ENCODE measurements at regions not wholly inside any gene's neighbourhood (a gene's known extent, or its start where the extent isn't known, plus 50 kb on each side); places are given as distances from the start of the nearest gene placed in this dataset.

DNA sequence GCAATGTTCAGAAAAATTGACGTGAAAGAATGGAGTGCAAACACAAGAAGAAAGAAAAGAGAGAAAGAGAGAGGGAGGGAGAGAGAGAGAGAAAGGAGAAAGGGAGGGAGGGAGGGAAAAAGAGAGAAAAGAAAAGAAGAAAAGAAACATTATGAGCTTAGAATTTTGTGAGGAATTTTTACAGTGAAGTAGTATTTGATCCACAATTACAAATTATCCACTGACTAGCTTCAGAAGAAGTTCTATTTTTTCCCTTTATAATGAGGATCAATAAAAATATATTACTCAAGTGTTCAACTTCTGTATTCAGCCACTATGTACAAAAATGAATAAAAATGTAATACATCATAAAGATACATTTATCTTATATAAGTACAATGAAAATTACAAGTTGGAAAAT lies 494.5 kb upstream of the CA10 start:
- TF ChIP-seq CREB1 (IDR thresholded peaks at IDR 0.05; ENCODE audit: low read depth) (no peak), ZBTB7A (IDR thresholded peaks at IDR 0.05; ENCODE audit: low read depth) (no peak), EP300 (IDR thresholded peaks at IDR 0.05; ENCODE audit: borderline replicate concordance) (no peak), FOXM1 (IDR thresholded peaks at IDR 0.05; ENCODE audit: borderline replicate concordance, low read depth) (no peak), NFIC (IDR thresholded peaks at IDR 0.05) (no peak), MAX (IDR thresholded peaks at IDR 0.05) (no peak), YY1 (IDR thresholded peaks at IDR 0.05; ENCODE audit: low read depth) (no peak), TAF1 (IDR thresholded peaks at IDR 0.05; ENCODE audit: low read depth) (no peak), TEAD4 (IDR thresholded peaks at IDR 0.05) (no peak), EGR1 (IDR thresholded peaks at IDR 0.05) (no peak), RAD21 (IDR thresholded peaks at IDR 0.05; ENCODE audit: low read depth) (no peak), TCF12 (IDR thresholded peaks at IDR 0.05; ENCODE audit: low read depth) (no peak), CEBPB (IDR thresholded peaks at IDR 0.05) (no peak)
- TF ChIP-seq, protein P1, sequence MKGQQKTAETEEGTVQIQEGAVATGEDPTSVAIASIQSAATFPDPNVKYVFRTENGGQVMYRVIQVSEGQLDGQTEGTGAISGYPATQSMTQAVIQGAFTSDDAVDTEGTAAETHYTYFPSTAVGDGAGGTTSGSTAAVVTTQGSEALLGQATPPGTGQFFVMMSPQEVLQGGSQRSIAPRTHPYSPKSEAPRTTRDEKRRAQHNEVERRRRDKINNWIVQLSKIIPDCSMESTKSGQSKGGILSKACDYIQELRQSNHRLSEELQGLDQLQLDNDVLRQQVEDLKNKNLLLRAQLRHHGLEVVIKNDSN (IDR thresholded peaks at IDR 0.05), result no peak
- TF ChIP-seq, protein P2, sequence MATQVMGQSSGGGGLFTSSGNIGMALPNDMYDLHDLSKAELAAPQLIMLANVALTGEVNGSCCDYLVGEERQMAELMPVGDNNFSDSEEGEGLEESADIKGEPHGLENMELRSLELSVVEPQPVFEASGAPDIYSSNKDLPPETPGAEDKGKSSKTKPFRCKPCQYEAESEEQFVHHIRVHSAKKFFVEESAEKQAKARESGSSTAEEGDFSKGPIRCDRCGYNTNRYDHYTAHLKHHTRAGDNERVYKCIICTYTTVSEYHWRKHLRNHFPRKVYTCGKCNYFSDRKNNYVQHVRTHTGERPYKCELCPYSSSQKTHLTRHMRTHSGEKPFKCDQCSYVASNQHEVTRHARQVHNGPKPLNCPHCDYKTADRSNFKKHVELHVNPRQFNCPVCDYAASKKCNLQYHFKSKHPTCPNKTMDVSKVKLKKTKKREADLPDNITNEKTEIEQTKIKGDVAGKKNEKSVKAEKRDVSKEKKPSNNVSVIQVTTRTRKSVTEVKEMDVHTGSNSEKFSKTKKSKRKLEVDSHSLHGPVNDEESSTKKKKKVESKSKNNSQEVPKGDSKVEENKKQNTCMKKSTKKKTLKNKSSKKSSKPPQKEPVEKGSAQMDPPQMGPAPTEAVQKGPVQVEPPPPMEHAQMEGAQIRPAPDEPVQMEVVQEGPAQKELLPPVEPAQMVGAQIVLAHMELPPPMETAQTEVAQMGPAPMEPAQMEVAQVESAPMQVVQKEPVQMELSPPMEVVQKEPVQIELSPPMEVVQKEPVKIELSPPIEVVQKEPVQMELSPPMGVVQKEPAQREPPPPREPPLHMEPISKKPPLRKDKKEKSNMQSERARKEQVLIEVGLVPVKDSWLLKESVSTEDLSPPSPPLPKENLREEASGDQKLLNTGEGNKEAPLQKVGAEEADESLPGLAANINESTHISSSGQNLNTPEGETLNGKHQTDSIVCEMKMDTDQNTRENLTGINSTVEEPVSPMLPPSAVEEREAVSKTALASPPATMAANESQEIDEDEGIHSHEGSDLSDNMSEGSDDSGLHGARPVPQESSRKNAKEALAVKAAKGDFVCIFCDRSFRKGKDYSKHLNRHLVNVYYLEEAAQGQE (IDR thresholded peaks at IDR 0.05; ENCODE audit: low read depth), result no peak

DNA sequence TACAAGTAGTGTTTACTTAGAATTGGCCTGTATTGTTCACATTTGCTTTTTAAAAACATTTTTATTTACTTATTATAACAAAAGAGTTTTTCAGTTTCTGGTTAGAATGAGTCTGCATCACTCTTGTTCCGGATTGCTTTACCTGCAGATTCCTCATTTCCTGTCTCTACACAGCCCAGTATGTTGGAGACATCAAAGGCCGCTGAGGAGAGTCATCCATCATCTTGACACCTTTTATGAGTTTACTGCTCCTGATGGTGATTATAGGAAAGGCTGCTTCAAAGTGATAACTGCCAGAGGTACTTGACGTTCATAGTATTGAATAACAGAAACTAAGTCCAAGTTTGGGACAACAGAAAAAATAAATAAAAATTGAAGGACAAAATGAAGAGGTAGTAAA lies 490.5 kb upstream of the CA10 start:
- TF ChIP-seq ZBTB7A (IDR thresholded peaks at IDR 0.05; ENCODE audit: low read depth) (no peak), CREB1 (IDR thresholded peaks at IDR 0.05; ENCODE audit: low read depth) (no peak), FOXM1 (IDR thresholded peaks at IDR 0.05; ENCODE audit: borderline replicate concordance, low read depth) (no peak), NFIC (IDR thresholded peaks at IDR 0.05) (no peak), TEAD4 (IDR thresholded peaks at IDR 0.05) (no peak), TCF12 (IDR thresholded peaks at IDR 0.05; ENCODE audit: low read depth) (no peak), EP300 (IDR thresholded peaks at IDR 0.05; ENCODE audit: borderline replicate concordance) (no peak), RAD21 (IDR thresholded peaks at IDR 0.05; ENCODE audit: low read depth) (no peak), TAF1 (IDR thresholded peaks at IDR 0.05; ENCODE audit: low read depth) (no peak), CEBPB (IDR thresholded peaks at IDR 0.05) (no peak)
- TF ChIP-seq, protein P1 (IDR thresholded peaks at IDR 0.05), result no peak
- TF ChIP-seq, protein P2 (IDR thresholded peaks at IDR 0.05; ENCODE audit: low read depth), result no peak

GRCh38 chr17:52647411-52647810 lies 488.9 kb upstream of the CA10 start:
- TF ChIP-seq TEAD4 (IDR thresholded peaks at IDR 0.05) (no peak), RAD21 (IDR thresholded peaks at IDR 0.05; ENCODE audit: low read depth) (no peak), TCF12 (IDR thresholded peaks at IDR 0.05; ENCODE audit: low read depth) (no peak), TAF1 (IDR thresholded peaks at IDR 0.05; ENCODE audit: low read depth) (no peak), YY1 (IDR thresholded peaks at IDR 0.05; ENCODE audit: low read depth) (no peak), CREB1 (IDR thresholded peaks at IDR 0.05; ENCODE audit: low read depth) (no peak), EGR1 (IDR thresholded peaks at IDR 0.05) (no peak), EP300 (IDR thresholded peaks at IDR 0.05; ENCODE audit: borderline replicate concordance) (no peak), CEBPB (IDR thresholded peaks at IDR 0.05) (no peak), ZBTB7A (IDR thresholded peaks at IDR 0.05; ENCODE audit: low read depth) (no peak), NFIC (IDR thresholded peaks at IDR 0.05) (no peak), MAX (IDR thresholded peaks at IDR 0.05) (no peak), FOXM1 (IDR thresholded peaks at IDR 0.05; ENCODE audit: borderline replicate concordance, low read depth) (no peak)
- TF ChIP-seq, protein P2 (IDR thresholded peaks at IDR 0.05; ENCODE audit: low read depth), result no peak
- TF ChIP-seq, protein P1 (IDR thresholded peaks at IDR 0.05), result no peak

DNA sequence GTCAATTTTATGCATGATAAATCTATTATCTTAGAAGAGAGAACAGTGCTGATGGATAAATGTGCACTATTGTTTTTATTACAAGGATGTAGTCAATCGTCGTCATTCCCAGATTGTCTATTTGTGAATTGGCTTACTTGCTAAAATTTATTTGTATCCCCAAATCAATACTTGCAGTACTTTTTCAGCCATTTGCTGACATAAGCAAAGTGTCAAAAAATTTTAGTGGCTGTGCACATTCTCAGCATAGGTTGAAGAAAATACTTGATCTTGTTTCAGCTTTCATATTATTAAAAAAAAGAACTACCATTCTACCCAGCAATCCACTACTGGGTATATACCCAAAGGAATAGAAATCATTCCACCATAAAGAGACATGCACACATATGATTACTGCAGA lies 477.9 kb upstream of the CA10 start:
- TF ChIP-seq ZBTB7A (IDR thresholded peaks at IDR 0.05; ENCODE audit: low read depth) (no peak), RAD21 (IDR thresholded peaks at IDR 0.05; ENCODE audit: low read depth) (no peak), FOXM1 (IDR thresholded peaks at IDR 0.05; ENCODE audit: borderline replicate concordance, low read depth) (no peak), TCF12 (IDR thresholded peaks at IDR 0.05; ENCODE audit: low read depth) (no peak), YY1 (IDR thresholded peaks at IDR 0.05; ENCODE audit: low read depth) (no peak), CEBPB (IDR thresholded peaks at IDR 0.05) (no peak), MAX (IDR thresholded peaks at IDR 0.05) (no peak), TEAD4 (IDR thresholded peaks at IDR 0.05) (no peak), NFIC (IDR thresholded peaks at IDR 0.05) (no peak), EP300 (IDR thresholded peaks at IDR 0.05; ENCODE audit: borderline replicate concordance) (no peak), CREB1 (IDR thresholded peaks at IDR 0.05; ENCODE audit: low read depth) (no peak)
- TF ChIP-seq, protein P1 (IDR thresholded peaks at IDR 0.05), result no peak

Measured in Ishikawa (cell line).